Uterus (tissue), 2 donors: ENCODE measurements at regions not wholly inside any gene's neighbourhood (a gene's known extent, or its start where the extent isn't known, plus 50 kb on each side); places are given as distances from the start of the nearest gene placed in this dataset.

ENCODE experiments used
- CTCF ChIP-seq, 4 experiments: fragments of 200-600 bp in 2 of 4; fragments of 450-650 bp in 2 of 4; sonication (generic) in 2 of 4; IDR thresholded peaks; one replicate each; pipeline ENCODE4 v1.5.1; 2016 to 2019; ENCODE audit warnings: antibody characterized with exemption in 4 of 4, mild to moderate bottlenecking in 2 of 4, moderate library complexity in 1 of 4
- POLR2A ChIP-seq, 2 donors: fragments of 450-650 bp; IDR thresholded peaks; one replicate each; pipeline ENCODE4 v1.6.1; 2016; ENCODE audit warnings: antibody characterized with exemption in 2 of 2, mild to moderate bottlenecking in 1 of 2, moderate library complexity in 1 of 2

DNA sequence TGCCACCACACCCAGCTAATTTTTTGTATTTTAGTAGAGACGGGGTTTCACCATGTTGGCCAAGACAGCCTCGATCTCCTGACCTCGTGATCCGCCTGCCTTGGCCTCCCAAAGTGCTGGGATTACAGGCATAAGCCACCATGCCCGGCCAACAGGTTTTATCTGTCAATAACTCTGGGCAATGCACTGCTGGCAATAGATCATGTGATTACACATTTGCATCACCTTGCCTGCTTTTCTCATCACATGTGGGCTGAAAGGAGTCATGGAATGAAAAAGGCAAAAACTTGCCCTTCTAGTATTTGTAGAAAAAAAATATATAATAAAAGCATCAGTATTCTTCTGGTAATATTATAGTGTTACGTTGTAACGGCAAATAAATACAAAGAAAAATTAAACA lies 164.5 kb downstream of the NHLRC3 start:
- TF ChIP-seq CTCF (IDR thresholded peaks at IDR 0.05) (no peak), POLR2A (IDR thresholded peaks at IDR 0.05) (no peak)
